ENCODE measurements at regions not wholly inside any gene's neighbourhood (a gene's known extent, or its start where the extent isn't known, plus 50 kb on each side); places are given as distances from the start of the nearest gene placed in this dataset.

GRCh38 chr14:71534506-71534905, 397.7 kb upstream of the RGS6 start:
- TF ChIP-seq CTCF (IDR thresholded peaks at IDR 0.05; ENCODE audit: insufficient read depth, low read depth, low read length) (no peak), EZH2 (IDR thresholded peaks at IDR 0.05; ENCODE audit: insufficient read depth, low read length) (no peak)
- Histone ChIP-seq H3K4me3 (ENCODE audit: insufficient read depth, low read depth, low read length) (no peak overlapping the region), H3K27ac (ENCODE audit: low read depth, low read length) (no peak overlapping the region), H3K79me2 (ENCODE audit: insufficient read depth, low read length) (peaks cover 21% of the 10 kb centered on the region), H3K4me1 (ENCODE audit: insufficient read depth, low read length) (peaks cover 23% of the 10 kb centered on the region), H3K9me3 (ENCODE audit: insufficient read depth, low read depth, low read length) (no peaks in the 10 kb centered on the region), H2AFZ (ENCODE audit: low read depth, low read length) (no peak overlapping the region), H3K36me3 (ENCODE audit: insufficient read depth, low read length) (no peaks in the 10 kb centered on the region), H3K27me3 (ENCODE audit: insufficient read depth, low read length) (no peaks in the 10 kb centered on the region), H4K20me1 (ENCODE audit: insufficient read depth, low read length) (peaks cover 3% of the 10 kb centered on the region), H3K9ac (ENCODE audit: low read length) (no peak overlapping the region), H3K4me2 (ENCODE audit: low read length) (no peak overlapping the region)
- no peak for DNase-seq (ENCODE audit: low read depth)
- Mint-ChIP-seq H3K9me3 (ENCODE audit: unreplicated experiment) (no peaks in the 10 kb centered on the region), H3K27me3 (ENCODE audit: low read depth, unreplicated experiment) (no peaks in the 10 kb centered on the region), H3K4me1 (ENCODE audit: low read depth, unreplicated experiment) (peaks cover 29% of the 10 kb centered on the region), H3K27ac (ENCODE audit: unreplicated experiment) (no peak overlapping the region), H3K36me3 (ENCODE audit: low read depth, unreplicated experiment) (peaks cover 4% of the 10 kb centered on the region), H3K4me3 (ENCODE audit: unreplicated experiment) (no peak overlapping the region)
- FAIRE-seq, result no peak

GRCh38 chr14:71536015-71536740, 396.1 kb upstream of the RGS6 start:
- no peaks in the 10 kb centered on the region for H3K9me3 ChIP-seq (ENCODE audit: insufficient read depth, low read depth, low read length)

More at GRCh38 chr14:71536015-71536740, 396.1 kb upstream of the RGS6 start:
- Histone ChIP-seq H3K4me2 (ENCODE audit: low read length) (no peak overlapping the region), H3K27me3 (ENCODE audit: insufficient read depth, low read length) (no peaks in the 10 kb centered on the region), H3K36me3 (ENCODE audit: insufficient read depth, low read length) (no peaks in the 10 kb centered on the region), H3K27ac (ENCODE audit: low read depth, low read length) (no peak overlapping the region), H3K4me1 (ENCODE audit: insufficient read depth, low read length) (peaks cover 23% of the 10 kb centered on the region), H3K4me3 (ENCODE audit: insufficient read depth, low read depth, low read length) (no peak overlapping the region), H3K79me2 (ENCODE audit: insufficient read depth, low read length) (peaks cover 17% of the 10 kb centered on the region), H4K20me1 (ENCODE audit: insufficient read depth, low read length) (peaks cover 3% of the 10 kb centered on the region), H3K9ac (ENCODE audit: low read length) (no peak overlapping the region), H2AFZ (ENCODE audit: low read depth, low read length) (no peak overlapping the region)
- Mint-ChIP-seq H3K36me3 (ENCODE audit: low read depth, unreplicated experiment) (no peaks in the 10 kb centered on the region), H3K4me1 (ENCODE audit: low read depth, unreplicated experiment) (peaks cover 29% of the 10 kb centered on the region), H3K4me3 (ENCODE audit: unreplicated experiment) (no peak overlapping the region), H3K27me3 (ENCODE audit: low read depth, unreplicated experiment) (no peaks in the 10 kb centered on the region), H3K9me3 (ENCODE audit: unreplicated experiment) (no peaks in the 10 kb centered on the region), H3K27ac (ENCODE audit: unreplicated experiment) (no peak overlapping the region)
- FAIRE-seq (no peak), DNase-seq (ENCODE audit: low read depth) (no peak)
- TF ChIP-seq EZH2 (IDR thresholded peaks at IDR 0.05; ENCODE audit: insufficient read depth, low read length), result no peak
- no peak for TF ChIP-seq CTCF (IDR thresholded peaks at IDR 0.05; ENCODE audit: insufficient read depth, low read depth, low read length)
